ENCODE measurements at regions not wholly inside any gene's neighbourhood (a gene's known extent, or its start where the extent isn't known, plus 50 kb on each side); places are given as distances from the start of the nearest gene placed in this dataset.

DNA sequence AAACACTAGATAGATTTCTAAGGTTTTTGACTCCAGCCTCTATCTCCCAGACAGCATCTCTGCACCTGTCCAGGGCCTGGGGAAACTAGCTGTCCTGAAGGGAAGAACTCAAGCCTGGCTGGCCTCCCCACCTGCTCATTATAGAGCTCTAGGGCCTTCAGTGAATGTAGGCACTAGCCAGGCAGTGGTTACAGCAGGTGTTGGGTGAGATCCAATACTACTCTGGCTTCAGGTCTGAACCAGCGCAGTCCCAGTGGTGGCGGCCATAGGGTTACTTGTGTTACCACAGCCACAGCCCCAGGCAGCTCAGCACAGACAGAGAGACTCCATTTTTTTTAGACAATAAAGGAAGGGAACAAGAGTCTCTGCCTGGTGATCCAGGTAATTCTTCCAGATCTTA, 449.2 kb downstream of the IRX1 start:
- TF ChIP-seq, protein P1, sequence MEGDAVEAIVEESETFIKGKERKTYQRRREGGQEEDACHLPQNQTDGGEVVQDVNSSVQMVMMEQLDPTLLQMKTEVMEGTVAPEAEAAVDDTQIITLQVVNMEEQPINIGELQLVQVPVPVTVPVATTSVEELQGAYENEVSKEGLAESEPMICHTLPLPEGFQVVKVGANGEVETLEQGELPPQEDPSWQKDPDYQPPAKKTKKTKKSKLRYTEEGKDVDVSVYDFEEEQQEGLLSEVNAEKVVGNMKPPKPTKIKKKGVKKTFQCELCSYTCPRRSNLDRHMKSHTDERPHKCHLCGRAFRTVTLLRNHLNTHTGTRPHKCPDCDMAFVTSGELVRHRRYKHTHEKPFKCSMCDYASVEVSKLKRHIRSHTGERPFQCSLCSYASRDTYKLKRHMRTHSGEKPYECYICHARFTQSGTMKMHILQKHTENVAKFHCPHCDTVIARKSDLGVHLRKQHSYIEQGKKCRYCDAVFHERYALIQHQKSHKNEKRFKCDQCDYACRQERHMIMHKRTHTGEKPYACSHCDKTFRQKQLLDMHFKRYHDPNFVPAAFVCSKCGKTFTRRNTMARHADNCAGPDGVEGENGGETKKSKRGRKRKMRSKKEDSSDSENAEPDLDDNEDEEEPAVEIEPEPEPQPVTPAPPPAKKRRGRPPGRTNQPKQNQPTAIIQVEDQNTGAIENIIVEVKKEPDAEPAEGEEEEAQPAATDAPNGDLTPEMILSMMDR (IDR thresholded peaks at IDR 0.05), result no peak
- no peak for TF ChIP-seq ZFX (IDR thresholded peaks at IDR 0.05; ENCODE audit: borderline replicate concordance)

Measured in 22Rv1 (cell line).